MM.1S (cell line): ENCODE measurements at regions not wholly inside any gene's neighbourhood (a gene's known extent, or its start where the extent isn't known, plus 50 kb on each side); places are given as distances from the start of the nearest gene placed in this dataset.

Experiments
- CTCF ChIP-seq: fragments of 300-600 bp; sonication (generic); IDR thresholded peaks from 2 replicates; pipeline ENCODE4 v1.5.1; 2016; ENCODE audit warnings: antibody characterized with exemption, low read length, mixed read lengths
- EZH2 ChIP-seq: fragments of 300-600 bp; sonication (generic); optimal IDR thresholded peaks from 2 replicates; pipeline ENCODE3; 2017; ENCODE audit warnings: low read depth, mild to moderate bottlenecking, antibody characterized with exemption, low read length, mixed read lengths

- TF ChIP-seq CTCF (no peak), EZH2 (no peak)
These were observed 99.3 kb upstream of the RALGPS2 start for GRCh38 chr1:178625695-178626094.
